H1 (cell line): ENCODE measurements at regions not wholly inside any gene's neighbourhood (a gene's known extent, or its start where the extent isn't known, plus 50 kb on each side); places are given as distances from the start of the nearest gene placed in this dataset.

Source experiments
- FOSL1 ChIP-seq: IDR thresholded peaks from 2 replicates; pipeline ENCODE4 v1.6.1; 2011; ENCODE audit warnings: mild to moderate bottlenecking, low read depth, low read length, moderate library complexity; ENCODE audit not compliant: insufficient read depth

- TF ChIP-seq FOSL1, result no peak
Measured at GRCh38 chr13:94950303-94950702, 238.0 kb upstream of the SOX21 start (continued).
